ENCODE measurements at regions not wholly inside any gene's neighbourhood (a gene's known extent, or its start where the extent isn't known, plus 50 kb on each side); places are given as distances from the start of the nearest gene placed in this dataset.

GRCh38 chr18:70459251-70459650, 170.4 kb downstream of the SOCS6 start:
- 87% methylated on average over 4 of the region's 4 CpGs for WGBS (ENCODE audit: low lambda C conversion rate, missing lambda C conversion rate)
- no peaks in the 10 kb centered on the region for H3K4me1 ChIP-seq (ENCODE audit: insufficient read depth)
- no peak overlapping the region for H2AFZ ChIP-seq
- no peak for DNase-seq (ENCODE audit: low spot score)
- H3K27me3 ChIP-seq: no peaks in the 10 kb centered on the region
- no peaks in the 10 kb centered on the region for H3K79me2 ChIP-seq
- H3K4me3 ChIP-seq: no peak overlapping the region
- no peaks in the 10 kb centered on the region for H3K36me3 ChIP-seq (replicated peaks; ENCODE audit: insufficient read depth, low read depth)
- H3K9me2 ChIP-seq (replicated peaks; ENCODE audit: insufficient read depth): no peaks in the 10 kb centered on the region
- H3K4me2 ChIP-seq: no peak overlapping the region
- H4K20me1 ChIP-seq (ENCODE audit: insufficient read depth, poor library complexity, severe bottlenecking): no peaks in the 10 kb centered on the region
- H3K27ac ChIP-seq: no peak overlapping the region
- no peaks in the 10 kb centered on the region for H3K9me3 ChIP-seq (ENCODE audit: low read depth)
- TF ChIP-seq EZH2phosphoT487 (IDR thresholded peaks at IDR 0.05; ENCODE audit: low read depth, severe bottlenecking, unreplicated experiment) (no peak), CTCF (IDR thresholded peaks at IDR 0.05; ENCODE audit: poor library complexity) (no peak), EZH2 (IDR thresholded peaks at IDR 0.05; ENCODE audit: borderline replicate concordance) (no peak)

GRCh38 chr18:70457788-70458187, 168.9 kb downstream of the SOCS6 start:
- Histone ChIP-seq H3K27ac (no peak overlapping the region), H2AFZ (no peak overlapping the region), H3K4me3 (no peak overlapping the region), H3K36me3 (replicated peaks; ENCODE audit: insufficient read depth, low read depth) (no peaks in the 10 kb centered on the region), H3K9me2 (replicated peaks; ENCODE audit: insufficient read depth) (no peaks in the 10 kb centered on the region), H3K79me2 (no peaks in the 10 kb centered on the region), H3K27me3 (no peaks in the 10 kb centered on the region), H3K9me3 (ENCODE audit: low read depth) (no peaks in the 10 kb centered on the region), H3K4me2 (no peak overlapping the region), H3K4me1 (ENCODE audit: insufficient read depth) (no peaks in the 10 kb centered on the region), H4K20me1 (ENCODE audit: insufficient read depth, poor library complexity, severe bottlenecking) (no peaks in the 10 kb centered on the region)
- 90% methylated on average over 3 of the region's 3 CpGs for WGBS (ENCODE audit: low lambda C conversion rate, missing lambda C conversion rate)
- DNase-seq (ENCODE audit: low spot score): no peak
- TF ChIP-seq EZH2 (IDR thresholded peaks at IDR 0.05; ENCODE audit: borderline replicate concordance) (no peak), EZH2phosphoT487 (IDR thresholded peaks at IDR 0.05; ENCODE audit: low read depth, severe bottlenecking, unreplicated experiment) (no peak), CTCF (IDR thresholded peaks at IDR 0.05; ENCODE audit: poor library complexity) (no peak)

GRCh38 chr18:70457223-70457622, 168.4 kb downstream of the SOCS6 start:
- H4K20me1 ChIP-seq (ENCODE audit: insufficient read depth, poor library complexity, severe bottlenecking): no peaks in the 10 kb centered on the region
- no peak overlapping the region for H3K4me3 ChIP-seq
- no peaks in the 10 kb centered on the region for H3K9me3 ChIP-seq (ENCODE audit: low read depth)
- no peak overlapping the region for H2AFZ ChIP-seq
- H3K27me3 ChIP-seq: no peaks in the 10 kb centered on the region
- WGBS (ENCODE audit: low lambda C conversion rate, missing lambda C conversion rate): 85% methylated on average over 2 of the region's 3 CpGs
- H3K4me1 ChIP-seq (ENCODE audit: insufficient read depth): no peaks in the 10 kb centered on the region
- no peak for DNase-seq (ENCODE audit: low spot score)
- no peaks in the 10 kb centered on the region for H3K79me2 ChIP-seq
- H3K4me2 ChIP-seq: no peak overlapping the region
- no peak overlapping the region for H3K27ac ChIP-seq
- no peak for TF ChIP-seq EZH2 (IDR thresholded peaks at IDR 0.05; ENCODE audit: borderline replicate concordance)
- TF ChIP-seq EZH2phosphoT487 (IDR thresholded peaks at IDR 0.05; ENCODE audit: low read depth, severe bottlenecking, unreplicated experiment): no peak
- no peak for TF ChIP-seq CTCF (IDR thresholded peaks at IDR 0.05; ENCODE audit: poor library complexity)
- H3K9me2 ChIP-seq (replicated peaks; ENCODE audit: insufficient read depth): no peaks in the 10 kb centered on the region
- no peaks in the 10 kb centered on the region for H3K36me3 ChIP-seq (replicated peaks; ENCODE audit: insufficient read depth, low read depth)

GRCh38 chr18:70456376-70456775, 167.5 kb downstream of the SOCS6 start:
- 84% methylated on average over 6 of the region's 6 CpGs for whole genome bisulfite sequencing (ENCODE audit: low lambda C conversion rate, missing lambda C conversion rate)
- TF ChIP-seq CTCF (IDR thresholded peaks at IDR 0.05; ENCODE audit: poor library complexity) (no peak), EZH2 (IDR thresholded peaks at IDR 0.05; ENCODE audit: borderline replicate concordance) (no peak), EZH2phosphoT487 (IDR thresholded peaks at IDR 0.05; ENCODE audit: low read depth, severe bottlenecking, unreplicated experiment) (no peak)
- H3K27ac ChIP-seq: no peak overlapping the region
- H3K4me1 ChIP-seq (ENCODE audit: insufficient read depth): no peaks in the 10 kb centered on the region
- DNase-seq (ENCODE audit: low spot score): no peak
- no peaks in the 10 kb centered on the region for H3K9me2 ChIP-seq (replicated peaks; ENCODE audit: insufficient read depth)
- H3K4me2 ChIP-seq: no peak overlapping the region
- no peak overlapping the region for H3K4me3 ChIP-seq
- H3K9me3 ChIP-seq (ENCODE audit: low read depth): no peaks in the 10 kb centered on the region
- H4K20me1 ChIP-seq (ENCODE audit: insufficient read depth, poor library complexity, severe bottlenecking): no peaks in the 10 kb centered on the region
- no peaks in the 10 kb centered on the region for H3K27me3 ChIP-seq
- no peak overlapping the region for H2AFZ ChIP-seq
- H3K36me3 ChIP-seq (replicated peaks; ENCODE audit: insufficient read depth, low read depth): no peaks in the 10 kb centered on the region
- no peaks in the 10 kb centered on the region for H3K79me2 ChIP-seq
